ENCODE measurements at regions not wholly inside any gene's neighbourhood (a gene's known extent, or its start where the extent isn't known, plus 50 kb on each side); places are given as distances from the start of the nearest gene placed in this dataset.

DNA sequence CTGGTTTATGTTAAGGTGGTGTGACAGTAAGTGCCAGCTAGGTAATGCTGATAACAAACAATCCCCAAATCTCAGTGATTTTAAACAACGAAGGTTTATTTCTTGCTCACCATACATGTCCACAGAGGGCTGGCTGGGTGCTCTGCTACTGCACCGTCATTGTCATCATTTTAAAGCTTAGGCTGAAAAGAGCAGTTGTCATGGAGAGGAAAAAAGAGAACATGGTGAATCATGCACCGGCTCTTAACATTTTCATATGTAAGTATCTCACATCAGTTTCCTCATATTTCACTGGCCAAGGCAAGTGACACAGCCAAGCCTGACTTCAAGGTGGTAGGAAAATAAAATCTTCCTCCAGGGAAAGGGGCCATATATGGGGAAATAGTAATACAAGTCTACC is 746.9 kb downstream of the SORCS3 start:
- Histone ChIP-seq H3K27me3 (ENCODE audit: insufficient read depth, low read length) (no peaks in the 10 kb centered on the region), H2BK120ac (ENCODE audit: insufficient read depth, low read length, poor library complexity) (no peak overlapping the region), H3K4ac (ENCODE audit: low read depth, low read length) (no peak overlapping the region), H2BK5ac (ENCODE audit: low read depth, low read length, poor library complexity) (no peak overlapping the region), H2BK12ac (ENCODE audit: low read length) (no peak overlapping the region), H3K9me3 (ENCODE audit: insufficient read depth, low read depth, low read length) (no peaks in the 10 kb centered on the region), H3K79me2 (ENCODE audit: control insufficient read depth, insufficient read depth, low read length, poor library complexity) (no peaks in the 10 kb centered on the region), H3K27ac (ENCODE audit: low read depth, low read length) (no peak overlapping the region), H2AFZ (ENCODE audit: insufficient read depth, low read length, poor library complexity) (no peak overlapping the region), H4K8ac (ENCODE audit: low read depth, low read length) (no peak overlapping the region), H3K4me1 (ENCODE audit: control insufficient read depth in 1 of 2, insufficient read depth in 2 of 2, low read length in 2 of 2) (no peaks in the 10 kb centered on the region), H3K14ac (ENCODE audit: low read length) (no peak overlapping the region), H3K9ac (ENCODE audit: low read length) (no peak overlapping the region), H4K12ac (ENCODE audit: low read depth, low read length) (no peak overlapping the region), H3K79me1 (ENCODE audit: low read length) (no peaks in the 10 kb centered on the region), H2AK5ac (ENCODE audit: low read length) (no peak overlapping the region), H3K4me2 (ENCODE audit: low read length) (no peak overlapping the region), H3K4me3 (ENCODE audit: low read depth, low read length) (no peak overlapping the region), H4K91ac (ENCODE audit: low read depth, low read length) (no peak overlapping the region), H3K18ac (ENCODE audit: low read length) (no peak overlapping the region), H3K36me3 (ENCODE audit: control insufficient read depth in 1 of 2, insufficient read depth in 2 of 2, low read length in 2 of 2) (no peaks in the 10 kb centered on the region), H3K23ac (ENCODE audit: low read length) (no peak overlapping the region)
- no CpG with 5 or more reads among the region's 3 CpGs for WGBS (ENCODE audit: extremely low coverage, insufficient coverage, insufficient read length)
- no peak for DNase-seq

DNA sequence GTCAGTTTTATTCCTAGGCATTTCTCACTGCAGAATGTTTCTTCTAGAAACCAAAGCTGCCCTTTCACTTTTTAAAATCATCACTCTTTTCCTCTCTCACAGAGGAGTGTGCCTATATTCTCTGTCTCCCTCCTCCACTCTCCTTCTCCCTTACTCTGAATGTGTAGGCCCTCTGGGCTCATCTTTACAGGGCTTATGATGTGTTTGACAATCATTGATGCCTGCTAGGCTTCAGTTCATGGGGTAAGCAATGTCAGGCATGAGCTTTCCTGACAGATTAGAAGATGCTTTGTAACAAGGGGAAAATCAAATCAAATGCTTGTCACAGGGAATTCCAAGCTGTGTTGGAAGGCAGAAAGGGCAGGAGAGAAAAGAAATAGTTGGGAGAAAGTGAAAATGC is 742.9 kb downstream of the SORCS3 start:
- Histone ChIP-seq H3K4me2 (ENCODE audit: low read length) (no peak overlapping the region), H3K9ac (ENCODE audit: low read length) (no peak overlapping the region), H4K12ac (ENCODE audit: low read depth, low read length) (no peak overlapping the region), H3K27ac (ENCODE audit: low read depth, low read length) (no peak overlapping the region), H4K91ac (ENCODE audit: low read depth, low read length) (no peak overlapping the region), H2BK5ac (ENCODE audit: low read depth, low read length, poor library complexity) (no peak overlapping the region), H3K79me2 (ENCODE audit: control insufficient read depth, insufficient read depth, low read length, poor library complexity) (no peaks in the 10 kb centered on the region), H4K8ac (ENCODE audit: low read depth, low read length) (no peak overlapping the region), H3K4ac (ENCODE audit: low read depth, low read length) (no peak overlapping the region), H3K4me3 (ENCODE audit: low read depth, low read length) (no peak overlapping the region), H3K9me3 (ENCODE audit: insufficient read depth, low read depth, low read length) (no peaks in the 10 kb centered on the region), H3K18ac (ENCODE audit: low read length) (no peak overlapping the region), H3K79me1 (ENCODE audit: low read length) (no peaks in the 10 kb centered on the region), H3K27me3 (ENCODE audit: insufficient read depth, low read length) (no peaks in the 10 kb centered on the region), H3K23ac (ENCODE audit: low read length) (no peak overlapping the region), H3K14ac (ENCODE audit: low read length) (no peak overlapping the region), H3K36me3 (ENCODE audit: control insufficient read depth in 1 of 2, insufficient read depth in 2 of 2, low read length in 2 of 2) (no peaks in the 10 kb centered on the region), H2BK120ac (ENCODE audit: insufficient read depth, low read length, poor library complexity) (no peak overlapping the region), H2AK5ac (ENCODE audit: low read length) (no peak overlapping the region), H2BK12ac (ENCODE audit: low read length) (no peak overlapping the region), H2AFZ (ENCODE audit: insufficient read depth, low read length, poor library complexity) (no peak overlapping the region), H3K4me1 (ENCODE audit: control insufficient read depth in 1 of 2, insufficient read depth in 2 of 2, low read length in 2 of 2) (no peaks in the 10 kb centered on the region)
- no peak for DNase-seq

DNA sequence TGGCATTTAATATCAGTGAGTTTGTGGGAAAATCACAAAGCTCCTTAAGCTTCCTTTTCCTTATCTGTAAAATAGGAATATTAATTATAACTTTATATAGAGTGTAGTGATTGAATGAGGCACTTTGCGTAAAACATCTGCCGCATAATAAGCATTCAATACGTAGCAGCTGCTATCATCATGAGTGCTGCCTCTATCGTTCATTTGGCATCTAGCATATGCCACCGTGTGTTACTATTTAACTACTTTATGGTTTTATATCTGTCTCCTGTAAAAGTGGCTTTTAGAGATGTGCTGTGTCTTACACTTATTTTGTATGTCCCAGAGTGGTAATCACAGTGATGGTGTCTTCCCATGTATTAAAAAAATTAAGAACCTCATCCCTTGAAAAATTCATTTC is 729.6 kb downstream of the SORCS3 start:
- no peak for DNase-seq
- no peak overlapping the region for H2BK120ac ChIP-seq (ENCODE audit: insufficient read depth, low read length, poor library complexity)
- H3K79me2 ChIP-seq (ENCODE audit: control insufficient read depth, insufficient read depth, low read length, poor library complexity), result no peaks in the 10 kb centered on the region
- WGBS (ENCODE audit: extremely low coverage, insufficient coverage, insufficient read length), result no CpG with 5 or more reads among the region's 5 CpGs
- no peak overlapping the region for H4K12ac ChIP-seq (ENCODE audit: low read depth, low read length)
- H3K9ac ChIP-seq (ENCODE audit: low read length), result no peak overlapping the region
- no peak overlapping the region for H2AFZ ChIP-seq (ENCODE audit: insufficient read depth, low read length, poor library complexity)
- no peak overlapping the region for H3K18ac ChIP-seq (ENCODE audit: low read length)
- no peaks in the 10 kb centered on the region for H3K79me1 ChIP-seq (ENCODE audit: low read length)
- H3K36me3 ChIP-seq (ENCODE audit: control insufficient read depth in 1 of 2, insufficient read depth in 2 of 2, low read length in 2 of 2), result no peaks in the 10 kb centered on the region
- no peak overlapping the region for H3K4ac ChIP-seq (ENCODE audit: low read depth, low read length)
- H2AK5ac ChIP-seq (ENCODE audit: low read length), result no peak overlapping the region
- H2BK12ac ChIP-seq (ENCODE audit: low read length), result no peak overlapping the region
- no peak overlapping the region for H2BK5ac ChIP-seq (ENCODE audit: low read depth, low read length, poor library complexity)
- H3K4me1 ChIP-seq (ENCODE audit: control insufficient read depth in 1 of 2, insufficient read depth in 2 of 2, low read length in 2 of 2), result no peaks in the 10 kb centered on the region
- H4K91ac ChIP-seq (ENCODE audit: low read depth, low read length), result no peak overlapping the region
- H3K4me2 ChIP-seq (ENCODE audit: low read length), result no peak overlapping the region
- H3K23ac ChIP-seq (ENCODE audit: low read length), result no peak overlapping the region
- H3K4me3 ChIP-seq (ENCODE audit: low read depth, low read length), result no peak overlapping the region
- H3K27ac ChIP-seq (ENCODE audit: low read depth, low read length), result no peak overlapping the region
- no peak overlapping the region for H3K14ac ChIP-seq (ENCODE audit: low read length)
- H4K8ac ChIP-seq (ENCODE audit: low read depth, low read length), result no peak overlapping the region
- H3K9me3 ChIP-seq (ENCODE audit: insufficient read depth, low read depth, low read length), result no peaks in the 10 kb centered on the region
- no peaks in the 10 kb centered on the region for H3K27me3 ChIP-seq (ENCODE audit: insufficient read depth, low read length)

DNA sequence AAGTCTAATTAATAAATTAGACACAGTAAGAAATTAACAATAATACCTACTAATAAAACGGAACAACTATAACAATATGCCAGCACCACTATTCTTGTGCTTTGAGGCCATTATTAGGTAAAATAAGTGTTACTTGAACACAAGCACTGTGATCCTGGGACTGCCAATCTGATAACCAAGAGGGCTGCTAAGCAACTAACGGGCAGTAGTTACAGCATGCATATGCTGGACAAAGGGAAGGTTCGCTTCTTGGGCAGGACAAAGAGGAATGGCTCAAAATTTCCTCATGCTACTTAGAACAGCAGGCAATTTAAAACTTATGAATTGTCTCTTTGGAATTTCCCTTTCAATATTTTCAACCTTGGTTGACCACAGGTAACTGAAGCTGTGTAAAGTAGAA is 718.6 kb downstream of the SORCS3 start:
- Histone ChIP-seq H3K36me3 (ENCODE audit: control insufficient read depth in 1 of 2, insufficient read depth in 2 of 2, low read length in 2 of 2) (no peaks in the 10 kb centered on the region), H3K27ac (ENCODE audit: low read depth, low read length) (no peak overlapping the region), H3K14ac (ENCODE audit: low read length) (no peak overlapping the region), H3K4me2 (ENCODE audit: low read length) (no peak overlapping the region), H3K9me3 (ENCODE audit: insufficient read depth, low read depth, low read length) (no peaks in the 10 kb centered on the region), H3K23ac (ENCODE audit: low read length) (no peak overlapping the region), H2BK12ac (ENCODE audit: low read length) (no peak overlapping the region), H4K12ac (ENCODE audit: low read depth, low read length) (no peak overlapping the region), H2BK5ac (ENCODE audit: low read depth, low read length, poor library complexity) (no peak overlapping the region), H3K27me3 (ENCODE audit: insufficient read depth, low read length) (no peaks in the 10 kb centered on the region), H3K4ac (ENCODE audit: low read depth, low read length) (no peak overlapping the region), H4K91ac (ENCODE audit: low read depth, low read length) (no peak overlapping the region), H2BK120ac (ENCODE audit: insufficient read depth, low read length, poor library complexity) (no peak overlapping the region), H2AFZ (ENCODE audit: insufficient read depth, low read length, poor library complexity) (no peak overlapping the region), H3K4me1 (ENCODE audit: control insufficient read depth in 1 of 2, insufficient read depth in 2 of 2, low read length in 2 of 2) (no peaks in the 10 kb centered on the region), H3K79me2 (ENCODE audit: control insufficient read depth, insufficient read depth, low read length, poor library complexity) (no peaks in the 10 kb centered on the region), H3K18ac (ENCODE audit: low read length) (no peak overlapping the region), H3K4me3 (ENCODE audit: low read depth, low read length) (no peak overlapping the region), H3K79me1 (ENCODE audit: low read length) (no peaks in the 10 kb centered on the region), H4K8ac (ENCODE audit: low read depth, low read length) (no peak overlapping the region), H3K9ac (ENCODE audit: low read length) (no peak overlapping the region), H2AK5ac (ENCODE audit: low read length) (no peak overlapping the region)
- no peak for DNase-seq
- WGBS (ENCODE audit: extremely low coverage, insufficient coverage, insufficient read length), result no CpG with 5 or more reads among the region's 3 CpGs

DNA sequence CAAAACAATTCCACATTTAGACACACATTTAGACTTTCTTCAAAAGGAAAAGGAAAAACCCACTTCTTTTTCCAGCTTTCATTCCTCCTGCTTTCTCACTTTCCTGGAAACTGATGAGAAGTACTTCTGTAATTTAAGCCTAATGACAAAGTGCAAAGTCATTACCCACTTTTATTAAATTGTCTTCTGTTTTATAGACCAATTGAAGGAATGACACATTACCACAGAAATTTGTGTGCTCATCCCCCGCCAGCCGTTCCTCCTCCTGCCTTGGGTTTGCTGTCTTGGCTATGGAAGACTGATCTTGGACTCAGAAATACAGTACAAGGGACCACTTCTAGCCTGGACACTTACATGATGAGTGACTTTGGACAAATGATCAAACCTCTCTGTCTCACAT is 717.8 kb downstream of the SORCS3 start:
- Histone ChIP-seq H3K79me2 (ENCODE audit: control insufficient read depth, insufficient read depth, low read length, poor library complexity) (no peaks in the 10 kb centered on the region), H2AFZ (ENCODE audit: insufficient read depth, low read length, poor library complexity) (no peak overlapping the region), H2BK12ac (ENCODE audit: low read length) (no peak overlapping the region), H3K27me3 (ENCODE audit: insufficient read depth, low read length) (no peaks in the 10 kb centered on the region), H3K4me3 (ENCODE audit: low read depth, low read length) (no peak overlapping the region), H3K9me3 (ENCODE audit: insufficient read depth, low read depth, low read length) (no peaks in the 10 kb centered on the region), H3K9ac (ENCODE audit: low read length) (no peak overlapping the region), H3K4me1 (ENCODE audit: control insufficient read depth in 1 of 2, insufficient read depth in 2 of 2, low read length in 2 of 2) (no peaks in the 10 kb centered on the region), H3K4me2 (ENCODE audit: low read length) (no peak overlapping the region), H3K14ac (ENCODE audit: low read length) (no peak overlapping the region), H4K91ac (ENCODE audit: low read depth, low read length) (no peak overlapping the region), H4K8ac (ENCODE audit: low read depth, low read length) (no peak overlapping the region), H3K18ac (ENCODE audit: low read length) (no peak overlapping the region), H2BK120ac (ENCODE audit: insufficient read depth, low read length, poor library complexity) (no peak overlapping the region), H3K79me1 (ENCODE audit: low read length) (no peaks in the 10 kb centered on the region), H2AK5ac (ENCODE audit: low read length) (no peak overlapping the region), H3K36me3 (ENCODE audit: control insufficient read depth in 1 of 2, insufficient read depth in 2 of 2, low read length in 2 of 2) (no peaks in the 10 kb centered on the region), H3K4ac (ENCODE audit: low read depth, low read length) (no peak overlapping the region), H4K12ac (ENCODE audit: low read depth, low read length) (no peak overlapping the region), H3K23ac (ENCODE audit: low read length) (no peak overlapping the region), H2BK5ac (ENCODE audit: low read depth, low read length, poor library complexity) (no peak overlapping the region), H3K27ac (ENCODE audit: low read depth, low read length) (no peak overlapping the region)
- whole genome bisulfite sequencing (ENCODE audit: extremely low coverage, insufficient coverage, insufficient read length), result no CpG with 5 or more reads among the region's 2 CpGs
- DNase-seq, result no peak

Measured in trophoblast cell (in vitro differentiated cells and primary cell).